PFSK-1 (cell line): ENCODE measurements at regions not wholly inside any gene's neighbourhood (a gene's known extent, or its start where the extent isn't known, plus 50 kb on each side); places are given as distances from the start of the nearest gene placed in this dataset.

ENCODE experiments used
- POLR2AphosphoS5 ChIP-seq: IDR thresholded peaks from 2 replicates; pipeline ENCODE4 v1.6.1; 2012; ENCODE audit warnings: low read depth, mild to moderate bottlenecking, control low read depth, low read length, moderate library complexity
- REST ChIP-seq, 2 experiments: IDR thresholded peaks; 2 replicates each; pipeline versions ENCODE4 v1.6.1 to v1.8.0; 2011 to 2012; ENCODE audit warnings: low read depth in 2 of 2, low read length in 2 of 2, control low read depth in 1 of 2, inconsistent platforms in 1 of 2, mild to moderate bottlenecking in 1 of 2, moderate library complexity in 1 of 2; ENCODE audit not compliant: insufficient read depth in 1 of 2

GRCh38 chr2:220226546-220226945 lies 599.1 kb downstream of the SLC4A3 start:
- TF ChIP-seq REST (IDR thresholded peaks at IDR 0.05; ENCODE audit: insufficient read depth in 1 of 2, low read depth in 2 of 2, low read length in 2 of 2): no peak
- TF ChIP-seq POLR2AphosphoS5: no peak
